GM23338 (cell line): ENCODE measurements at regions not wholly inside any gene's neighbourhood (a gene's known extent, or its start where the extent isn't known, plus 50 kb on each side); places are given as distances from the start of the nearest gene placed in this dataset.

Source experiments
- ATAC-seq: fragments of 200-7000 bp; cut with Tn5 transposase; 3 replicates; pipeline ENCODE4 v1.9.1; 2020
- DNase-seq: peaks from one replicate; pipeline ENCODE4 v3.0.0-alpha.2; 2015; ENCODE audit warnings: low spot score
- H2AFZ ChIP-seq: fragments of 200-600 bp; sonication (generic); 2 replicates; pipeline ENCODE4 v1.8.0; 2016; ENCODE audit warnings: antibody characterized with exemption, mild to moderate bottlenecking, moderate library complexity
- H3F3A ChIP-seq: fragments of 200-600 bp; sonication (generic); replicated peaks from 2 replicates; pipeline ENCODE4 v1.8.0; 2017; ENCODE audit warnings: antibody characterized with exemption, mixed run types, low read depth
- H3K27ac ChIP-seq: fragments of 200-600 bp; sonication (generic); 2 replicates; pipeline ENCODE4 v1.6.1; 2016; ENCODE audit warnings: low read depth
- H3K27me3 ChIP-seq: fragments of 200-600 bp; sonication (generic); 2 replicates; pipeline ENCODE4 v1.8.0; 2016; ENCODE audit warnings: mild to moderate bottlenecking, mixed run types, moderate library complexity; ENCODE audit not compliant: insufficient read depth
- H3K36me3 ChIP-seq: fragments of 200-600 bp; sonication (generic); 2 replicates; pipeline ENCODE4 v1.8.0; 2016; ENCODE audit warnings: mild to moderate bottlenecking; ENCODE audit not compliant: insufficient read depth
- H3K4me1 ChIP-seq: fragments of 200-600 bp; sonication (generic); 2 replicates; pipeline ENCODE4 v1.8.0; 2016; ENCODE audit warnings: mild to moderate bottlenecking, moderate library complexity; ENCODE audit not compliant: insufficient read depth
- H3K4me2 ChIP-seq: fragments of 200-600 bp; sonication (generic); 2 replicates; pipeline ENCODE4 v1.7.1; 2017; ENCODE audit warnings: mixed run types
- H3K4me3 ChIP-seq: fragments of 200-600 bp; sonication (generic); 2 replicates; pipeline ENCODE4 v1.6.1; 2016; ENCODE audit warnings: mixed run types
- H3K79me2 ChIP-seq: fragments of 200-600 bp; sonication (generic); replicated peaks from 2 replicates; pipeline ENCODE4 v1.8.0; 2017; ENCODE audit warnings: mild to moderate bottlenecking; ENCODE audit not compliant: insufficient read depth
- H3K9me2 ChIP-seq: fragments of 200-600 bp; sonication (generic); 2 replicates; pipeline ENCODE4 v1.8.0; 2017; ENCODE audit not compliant: insufficient read depth
- H4K20me1 ChIP-seq: fragments of 200-600 bp; sonication (generic); replicated peaks from 2 replicates; pipeline ENCODE4 v1.8.0; 2017; ENCODE audit warnings: mild to moderate bottlenecking; ENCODE audit not compliant: insufficient read depth
- H3K27ac Mint-ChIP-seq: 2 replicates; pipeline ENCODE4 v1.8.0; 2020; ENCODE audit warnings: inconsistent platforms, mild to moderate bottlenecking, moderate library complexity, mixed read lengths
- H3K27me3 Mint-ChIP-seq: 3 replicates; pipeline ENCODE4 v1.8.0; 2022; ENCODE audit warnings: low read depth, mild to moderate bottlenecking, moderate library complexity, mixed read lengths, inconsistent platforms; ENCODE audit not compliant: insufficient read depth, poor library complexity
- H3K36me3 Mint-ChIP-seq: 3 replicates; pipeline ENCODE4 v1.8.0; 2021; ENCODE audit warnings: low read depth, mild to moderate bottlenecking, inconsistent platforms, moderate library complexity, mixed read lengths
- H3K4me1 Mint-ChIP-seq: 3 replicates; pipeline ENCODE4 v1.8.0; 2020; ENCODE audit warnings: mild to moderate bottlenecking, inconsistent platforms, mixed read lengths
- H3K4me3 Mint-ChIP-seq: 3 replicates; pipeline ENCODE4 v1.8.0; 2021; ENCODE audit warnings: moderate library complexity, mild to moderate bottlenecking, inconsistent platforms, mixed read lengths
- H3K9me3 Mint-ChIP-seq: 3 replicates; pipeline ENCODE4 v1.8.0; 2020; ENCODE audit warnings: moderate library complexity, mild to moderate bottlenecking, inconsistent platforms, mixed read lengths
- CTCF ChIP-seq, 2 experiments: fragments of 200-600 bp in 1 of 2; sonication (generic) in 1 of 2; conservative IDR thresholded peaks; 2 replicates each; pipeline versions ENCODE4 v1.5.1 to v1.6.1; 2016 to 2017; ENCODE audit warnings: antibody characterized with exemption in 2 of 2, low read depth in 2 of 2, mild to moderate bottlenecking in 2 of 2, moderate library complexity in 1 of 2
- ETS1 ChIP-seq: IDR thresholded peaks from 2 replicates; pipeline ENCODE4 v1.6.1; 2016; ENCODE audit warnings: antibody characterized with exemption
- POLR2AphosphoS5 ChIP-seq: IDR thresholded peaks from 2 replicates; pipeline ENCODE4 v1.6.1; 2016; ENCODE audit warnings: antibody characterized with exemption, low read depth
- ZNF462 ChIP-seq: fragments of 250-450 bp; sonication (Bioruptor Pico); IDR thresholded peaks from 2 replicates; pipeline ENCODE4 v1.5.0; 2020; ENCODE audit warnings: mild to moderate bottlenecking, moderate library complexity

GRCh38 chr20:33929917-33930316, 63.8 kb upstream of the RALY start (continued):
- TF ChIP-seq ETS1 (no peak), POLR2AphosphoS5 (no peak)

- ATAC-seq, result peak; percentile 96
- TF ChIP-seq ZNF462 (CRISPR knock-in tag) (no peak), CTCF (conservative IDR thresholded peaks at IDR 0.05; ENCODE audit: low read depth in 2 of 2) (peak; percentile 71 to 94)
- Histone ChIP-seq H3K4me3 (no peak overlapping the region), H3K27me3 (no peaks in the 10 kb centered on the region), H2AFZ (peak overlapping the region; percentile 98), H3K36me3 (no peaks in the 10 kb centered on the region), H3K4me2 (no peak overlapping the region), H3K9me2 (no peaks in the 10 kb centered on the region), H3F3A (no peaks in the 10 kb centered on the region), H4K20me1 (no peaks in the 10 kb centered on the region), H3K79me2 (no peaks in the 10 kb centered on the region), H3K27ac (no peak overlapping the region), H3K4me1 (no peaks in the 10 kb centered on the region)
- Mint-ChIP-seq H3K27ac (peak overlapping the region; percentile 81; the same call in 1 of the 2 replicates), H3K27me3 (peaks cover 4% of the 10 kb centered on the region), H3K4me3 (no peak overlapping the region), H3K36me3 (no peaks in the 10 kb centered on the region), H3K4me1 (no peaks in the 10 kb centered on the region), H3K9me3 (no peaks in the 10 kb centered on the region)
- DNase-seq, result peak; percentile 93
Measured at GRCh38 chr20:33933469-33933909, 60.2 kb upstream of the RALY start.
